ENCODE measurements at regions not wholly inside any gene's neighbourhood (a gene's known extent, or its start where the extent isn't known, plus 50 kb on each side); places are given as distances from the start of the nearest gene placed in this dataset.
"Not testable (repeated sequence)": the region's sequence is repeated elsewhere in the genome, so short reads cannot be mapped to it uniquely, and the experiment has no call there.

DNA sequence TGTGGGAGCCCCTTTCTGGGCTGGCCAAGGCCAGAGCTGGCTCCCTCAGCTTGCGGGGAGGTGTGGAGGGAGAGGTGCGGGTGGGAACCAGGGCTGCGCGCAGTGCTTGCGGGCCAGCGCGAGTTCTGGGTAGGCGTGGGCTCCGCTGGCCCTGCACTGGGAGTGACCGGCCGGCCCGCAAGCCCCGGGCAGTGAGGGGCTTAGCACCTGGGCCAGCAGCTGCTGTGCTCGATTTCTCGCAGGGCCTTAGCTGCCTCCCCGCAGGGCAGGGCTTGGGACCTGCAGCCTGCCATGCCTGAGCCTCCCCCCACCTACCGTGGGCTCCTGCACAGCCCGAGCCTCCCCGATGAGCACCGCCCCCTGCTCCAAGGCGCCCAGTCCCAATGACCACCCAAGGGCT is 56.0 kb upstream of the CACNA2D1 start:
- not testable (repeated sequence) for TF ChIP-seq EZH2 (IDR thresholded peaks at IDR 0.05; ENCODE audit: low read depth)
- TF ChIP-seq, protein P1, sequence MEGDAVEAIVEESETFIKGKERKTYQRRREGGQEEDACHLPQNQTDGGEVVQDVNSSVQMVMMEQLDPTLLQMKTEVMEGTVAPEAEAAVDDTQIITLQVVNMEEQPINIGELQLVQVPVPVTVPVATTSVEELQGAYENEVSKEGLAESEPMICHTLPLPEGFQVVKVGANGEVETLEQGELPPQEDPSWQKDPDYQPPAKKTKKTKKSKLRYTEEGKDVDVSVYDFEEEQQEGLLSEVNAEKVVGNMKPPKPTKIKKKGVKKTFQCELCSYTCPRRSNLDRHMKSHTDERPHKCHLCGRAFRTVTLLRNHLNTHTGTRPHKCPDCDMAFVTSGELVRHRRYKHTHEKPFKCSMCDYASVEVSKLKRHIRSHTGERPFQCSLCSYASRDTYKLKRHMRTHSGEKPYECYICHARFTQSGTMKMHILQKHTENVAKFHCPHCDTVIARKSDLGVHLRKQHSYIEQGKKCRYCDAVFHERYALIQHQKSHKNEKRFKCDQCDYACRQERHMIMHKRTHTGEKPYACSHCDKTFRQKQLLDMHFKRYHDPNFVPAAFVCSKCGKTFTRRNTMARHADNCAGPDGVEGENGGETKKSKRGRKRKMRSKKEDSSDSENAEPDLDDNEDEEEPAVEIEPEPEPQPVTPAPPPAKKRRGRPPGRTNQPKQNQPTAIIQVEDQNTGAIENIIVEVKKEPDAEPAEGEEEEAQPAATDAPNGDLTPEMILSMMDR (conservative IDR thresholded peaks at IDR 0.05) = not testable (repeated sequence)

All from PC-9 (cell line).